GM20000 (cell line): ENCODE measurements at regions not wholly inside any gene's neighbourhood (a gene's known extent, or its start where the extent isn't known, plus 50 kb on each side); places are given as distances from the start of the nearest gene placed in this dataset.
"Not testable (repeated sequence)": the region's sequence is repeated elsewhere in the genome, so short reads cannot be mapped to it uniquely, and the experiment has no call there.

Source experiments
- DNase-seq: peaks from one replicate; pipeline ENCODE4 v3.0.0; 2012; ENCODE audit warnings: low spot score
- CTCF ChIP-seq: IDR thresholded peaks from 2 replicates; pipeline ENCODE4 v1.5.1; 2012; ENCODE audit warnings: mild to moderate bottlenecking, control low read depth; ENCODE audit errors: extremely low read depth, missing control alignments

GRCh38 chr2:53028225-53028624 lies 739.4 kb upstream of the CHAC2 start:
- no peak for TF ChIP-seq CTCF

GRCh38 chr2:53022248-53022647 lies 745.4 kb upstream of the CHAC2 start:
- not testable (repeated sequence) for DNase-seq

More at GRCh38 chr2:53028225-53028624, 739.4 kb upstream of the CHAC2 start:
- no peak for DNase-seq

GRCh38 chr2:53021828-53022227 lies 745.8 kb upstream of the CHAC2 start:
- no peak for TF ChIP-seq CTCF
- DNase-seq = no peak

- no peak for DNase-seq
- TF ChIP-seq CTCF = no peak
These were observed 746.3 kb upstream of the CHAC2 start for GRCh38 chr2:53021292-53021691.

GRCh38 chr2:53018825-53019425 lies 748.7 kb upstream of the CHAC2 start:
- no peak for DNase-seq
- no peak for TF ChIP-seq CTCF

GRCh38 chr2:53006980-53007379 lies 760.6 kb upstream of the CHAC2 start:
- no peak for TF ChIP-seq CTCF
- DNase-seq = no peak

- TF ChIP-seq CTCF = no peak
These were observed 763.2 kb upstream of the CHAC2 start for GRCh38 chr2:53004413-53004812.

GRCh38 chr2:52995424-52995823 lies 772.2 kb upstream of the CHAC2 start:
- DNase-seq = no peak
- no peak for TF ChIP-seq CTCF

More at GRCh38 chr2:53004413-53004812, 763.2 kb upstream of the CHAC2 start:
- DNase-seq = no peak
